ENCODE measurements at regions not wholly inside any gene's neighbourhood (a gene's known extent, or its start where the extent isn't known, plus 50 kb on each side); places are given as distances from the start of the nearest gene placed in this dataset.

GRCh38 chr22:22369964-22370270 lies 125.3 kb downstream of the VPREB1 start:
- H3K9me3 ChIP-seq = no peaks in the 10 kb centered on the region
- ATAC-seq (ENCODE audit: low FRiP score in 2 of 2) = peak in 1 of 2 donors; percentile 51
- 33 to 64% methylated on average over 1 to 4 of the region's 4 CpGs for WGBS, 2 donors

DNA sequence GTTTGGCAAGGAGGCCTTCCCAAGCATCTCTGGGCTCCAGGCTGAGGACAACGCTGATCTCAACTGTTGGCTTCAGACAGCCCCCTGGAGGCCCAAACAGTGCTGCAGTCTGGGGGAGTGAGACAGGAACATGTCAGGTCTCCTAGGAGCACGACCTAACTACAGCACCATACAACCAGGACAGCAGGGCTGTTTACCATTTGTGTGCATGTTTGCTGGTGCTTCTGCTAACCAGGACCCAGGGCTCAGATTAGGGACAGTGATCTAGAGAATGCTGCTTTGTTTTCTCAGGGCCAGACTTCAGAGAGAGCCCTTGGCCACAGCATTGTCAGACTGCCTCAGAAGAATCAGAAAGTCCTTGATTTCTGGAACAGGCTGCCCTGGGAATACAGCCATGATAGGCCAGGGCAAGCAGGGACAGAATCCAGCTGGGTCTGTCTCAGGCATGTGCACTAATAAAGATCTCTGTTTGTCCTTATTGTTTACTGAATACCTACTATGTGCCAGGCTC lies 126.5 kb downstream of the VPREB1 start:
- Histone ChIP-seq H3K27ac (peak overlapping the region in 1 of 4 donors; percentile 43), H3K27me3 (no peaks in the 10 kb centered on the region), H3K36me3 (no peaks in the 10 kb centered on the region), H3K4me3 (no peak overlapping the region), H3K4me1 (no peaks in the 10 kb centered on the region), H3K9me3 (no peaks in the 10 kb centered on the region)
- no peak for TF ChIP-seq POLR2A (IDR thresholded peaks at IDR 0.05)
- TF ChIP-seq POLR2AphosphoS5 (IDR thresholded peaks at IDR 0.05) = no peak
- 0 to 17% methylated on average over 1 to 2 of the region's 2 CpGs for WGBS, 2 donors
- ATAC-seq (ENCODE audit: low FRiP score in 2 of 2) (peak; percentile 41 to 54), DNase-seq (no peak)

More at GRCh38 chr22:22369964-22370270, 125.3 kb downstream of the VPREB1 start:
- no peak for DNase-seq
- Histone ChIP-seq H3K4me1 (no peaks in the 10 kb centered on the region), H3K4me3 (no peak overlapping the region), H3K27me3 (no peaks in the 10 kb centered on the region), H3K36me3 (no peaks in the 10 kb centered on the region), H3K27ac (no peak overlapping the region)
- TF ChIP-seq POLR2AphosphoS5 (IDR thresholded peaks at IDR 0.05) (no peak), CTCF (IDR thresholded peaks at IDR 0.05) (no peak), EP300 (IDR thresholded peaks at IDR 0.05) (no peak), POLR2A (IDR thresholded peaks at IDR 0.05) (no peak)

DNA sequence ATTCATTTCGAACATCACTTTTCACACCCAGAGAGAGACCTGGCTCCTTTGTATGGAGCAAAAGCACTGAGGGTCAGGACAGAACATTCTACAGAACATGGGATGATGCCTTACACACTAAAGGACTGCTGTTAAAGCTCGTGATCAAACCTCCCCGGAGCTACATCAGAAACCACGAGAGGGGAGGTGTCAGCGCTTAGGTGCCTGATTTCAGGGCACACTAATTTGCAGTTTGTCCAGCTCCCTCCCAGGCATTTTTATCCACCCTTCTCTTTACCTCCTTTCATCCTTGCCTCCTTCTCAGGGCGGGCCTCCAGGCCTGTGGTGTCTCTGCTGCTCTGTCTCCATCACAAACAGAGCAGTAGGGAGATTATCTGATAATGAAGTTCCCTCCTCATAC lies 127.5 kb downstream of the VPREB1 start:
- WGBS, 2 donors = 78 to 84% methylated on average over 6 of the region's 6 CpGs
- Histone ChIP-seq H3K4me1 (no peaks in the 10 kb centered on the region), H3K9me3 (no peaks in the 10 kb centered on the region), H3K4me3 (no peak overlapping the region), H3K36me3 (no peaks in the 10 kb centered on the region), H3K27ac (peak overlapping the region in 1 of 4 donors; percentile 46), H3K27me3 (no peaks in the 10 kb centered on the region)
- TF ChIP-seq EP300 (IDR thresholded peaks at IDR 0.05) (no peak), CTCF (IDR thresholded peaks at IDR 0.05) (no peak), POLR2A (IDR thresholded peaks at IDR 0.05) (no peak), POLR2AphosphoS5 (IDR thresholded peaks at IDR 0.05) (no peak)
- ATAC-seq (ENCODE audit: low FRiP score in 2 of 2) = no peak
- no peak for DNase-seq

DNA sequence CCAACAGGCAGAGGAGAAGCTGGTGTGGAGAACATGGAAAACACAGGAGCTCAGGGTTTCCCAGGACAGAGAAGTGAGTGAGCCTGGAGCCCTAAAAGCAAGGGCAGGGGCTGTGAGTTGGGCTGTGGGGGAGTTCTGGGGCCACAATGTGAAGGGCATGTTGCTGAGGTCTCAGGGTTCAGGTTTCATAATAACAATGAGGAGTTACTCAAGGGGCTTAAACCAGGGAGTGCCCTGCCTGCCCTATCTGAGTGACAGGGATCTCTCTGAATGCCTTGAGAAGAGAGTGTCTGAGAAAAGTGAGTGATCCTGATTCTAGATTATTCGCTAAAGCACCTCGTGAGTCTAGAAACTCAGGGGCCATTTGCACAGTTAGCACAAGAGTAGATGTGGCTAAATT lies 129.6 kb downstream of the VPREB1 start:
- no peaks in the 10 kb centered on the region for H3K4me1 ChIP-seq
- H3K36me3 ChIP-seq = no peaks in the 10 kb centered on the region
- ATAC-seq (ENCODE audit: low FRiP score in 2 of 2) = no peak
- no peak overlapping the region for H3K4me3 ChIP-seq
- 47 to 81% methylated on average over 2 of the region's 2 CpGs for WGBS, 2 donors
- no peak overlapping the region for H3K27ac ChIP-seq
- DNase-seq = no peak
- H3K27me3 ChIP-seq = no peaks in the 10 kb centered on the region
- no peaks in the 10 kb centered on the region for H3K9me3 ChIP-seq
- no peak for TF ChIP-seq POLR2A (IDR thresholded peaks at IDR 0.05)
- TF ChIP-seq EP300 (IDR thresholded peaks at IDR 0.05) = no peak
- TF ChIP-seq CTCF (IDR thresholded peaks at IDR 0.05) = no peak
- no peak for TF ChIP-seq POLR2AphosphoS5 (IDR thresholded peaks at IDR 0.05)

- no peak overlapping the region for H3K4me3 ChIP-seq
- no peaks in the 10 kb centered on the region for H3K36me3 ChIP-seq
- H3K27ac ChIP-seq = no peak overlapping the region
- DNase-seq (no peak), ATAC-seq (ENCODE audit: low FRiP score in 2 of 2) (no peak)
- no peaks in the 10 kb centered on the region for H3K4me1 ChIP-seq
- 59 to 66% methylated on average over 5 of the region's 5 CpGs for WGBS, 2 donors
- no peak for TF ChIP-seq EP300 (IDR thresholded peaks at IDR 0.05)
- TF ChIP-seq CTCF (IDR thresholded peaks at IDR 0.05) = no peak
- TF ChIP-seq POLR2AphosphoS5 (IDR thresholded peaks at IDR 0.05) = no peak
- TF ChIP-seq POLR2A (IDR thresholded peaks at IDR 0.05) = no peak
- no peaks in the 10 kb centered on the region for H3K9me3 ChIP-seq
- H3K27me3 ChIP-seq = no peaks in the 10 kb centered on the region
These were observed 130.0 kb downstream of the VPREB1 start for GRCh38 chr22:22374579-22374978.

Measured in upper lobe of left lung (tissue), 6 donors.